ENCODE measurements at regions not wholly inside any gene's neighbourhood (a gene's known extent, or its start where the extent isn't known, plus 50 kb on each side); places are given as distances from the start of the nearest gene placed in this dataset.
A peak's percentile ranks its signal among the peaks of the same experiment; 100 is the strongest.

GRCh38 chr2:58358026-58358425 lies 116.9 kb upstream of the FANCL start:
- H3K9me3 ChIP-seq (ENCODE audit: control insufficient read depth in 2 of 2, insufficient read depth in 1 of 2, low read length in 1 of 2) = no peaks in the 10 kb centered on the region
- no peaks in the 10 kb centered on the region for H3K36me3 ChIP-seq (ENCODE audit: control insufficient read depth in 2 of 2, insufficient read depth in 2 of 2, low read length in 1 of 2)
- no peak overlapping the region for H3K27ac ChIP-seq (ENCODE audit: low read depth in 1 of 2, low read length in 1 of 2)
- peaks cover 2 to 4% of the 10 kb centered on the region in 2 donors for H3K4me1 ChIP-seq (ENCODE audit: control insufficient read depth in 2 of 2, insufficient read depth in 2 of 2, low read length in 2 of 2)
- no peak overlapping the region for H3K4me3 ChIP-seq (ENCODE audit: low read length in 2 of 2)
- no peak for DNase-seq (ENCODE audit: low read depth in 6 of 9, low spot score in 9 of 9)
- H3K27me3 ChIP-seq (ENCODE audit: control insufficient read depth in 2 of 2, insufficient read depth in 1 of 2, low read length in 1 of 2) = no peaks in the 10 kb centered on the region
- WGBS = 96% methylated on average over 1 of the region's 1 CpG

GRCh38 chr2:58357521-58357920 lies 116.4 kb upstream of the FANCL start:
- whole genome bisulfite sequencing = 91% methylated on average over 2 of the region's 2 CpGs
- Histone ChIP-seq H3K4me1 (ENCODE audit: control insufficient read depth in 2 of 2, insufficient read depth in 2 of 2, low read length in 2 of 2) (peaks cover 2 to 4% of the 10 kb centered on the region in 2 donors), H3K27ac (ENCODE audit: low read depth in 1 of 2, low read length in 1 of 2) (no peak overlapping the region), H3K36me3 (ENCODE audit: control insufficient read depth in 2 of 2, insufficient read depth in 2 of 2, low read length in 1 of 2) (no peaks in the 10 kb centered on the region), H3K4me3 (ENCODE audit: low read length in 2 of 2) (no peak overlapping the region), H3K27me3 (ENCODE audit: control insufficient read depth in 2 of 2, insufficient read depth in 1 of 2, low read length in 1 of 2) (no peaks in the 10 kb centered on the region), H3K9me3 (ENCODE audit: control insufficient read depth in 2 of 2, insufficient read depth in 1 of 2, low read length in 1 of 2) (no peaks in the 10 kb centered on the region)
- DNase-seq (ENCODE audit: low read depth in 6 of 9, low spot score in 9 of 9) = no peak

- no peak overlapping the region for H3K27ac ChIP-seq (ENCODE audit: low read depth in 1 of 2, low read length in 1 of 2)
- no peaks in the 10 kb centered on the region for H3K36me3 ChIP-seq (ENCODE audit: control insufficient read depth in 2 of 2, insufficient read depth in 2 of 2, low read length in 1 of 2)
- 63% methylated on average over 1 of the region's 1 CpG for WGBS
- no peaks in the 10 kb centered on the region for H3K27me3 ChIP-seq (ENCODE audit: control insufficient read depth in 2 of 2, insufficient read depth in 1 of 2, low read length in 1 of 2)
- no peaks in the 10 kb centered on the region for H3K9me3 ChIP-seq (ENCODE audit: control insufficient read depth in 2 of 2, insufficient read depth in 1 of 2, low read length in 1 of 2)
- no peak for DNase-seq (ENCODE audit: low read depth in 6 of 9, low spot score in 9 of 9)
- H3K4me1 ChIP-seq (ENCODE audit: control insufficient read depth in 2 of 2, insufficient read depth in 2 of 2, low read length in 2 of 2) = peaks cover 4 to 6% of the 10 kb centered on the region in 2 donors
- no peak overlapping the region for H3K4me3 ChIP-seq (ENCODE audit: low read length in 2 of 2)
These were observed 113.1 kb upstream of the FANCL start for GRCh38 chr2:58354230-58354629.

GRCh38 chr2:58350484-58350883 lies 109.4 kb upstream of the FANCL start:
- no peaks in the 10 kb centered on the region for H3K9me3 ChIP-seq (ENCODE audit: control insufficient read depth in 2 of 2, insufficient read depth in 1 of 2, low read length in 1 of 2)
- peak in 8 of 9 donors; percentile 8 to 74 (median 26) for DNase-seq (ENCODE audit: low read depth in 6 of 9, low spot score in 9 of 9)
- no peaks in the 10 kb centered on the region for H3K36me3 ChIP-seq (ENCODE audit: control insufficient read depth in 2 of 2, insufficient read depth in 2 of 2, low read length in 1 of 2)
- peaks cover 4 to 6% of the 10 kb centered on the region in 2 donors for H3K4me1 ChIP-seq (ENCODE audit: control insufficient read depth in 2 of 2, insufficient read depth in 2 of 2, low read length in 2 of 2)
- H3K27me3 ChIP-seq (ENCODE audit: control insufficient read depth in 2 of 2, insufficient read depth in 1 of 2, low read length in 1 of 2) = no peaks in the 10 kb centered on the region
- 12% methylated on average over 2 of the region's 2 CpGs for WGBS
- H3K4me3 ChIP-seq (ENCODE audit: low read length in 2 of 2) = no peak overlapping the region
- no peak overlapping the region for H3K27ac ChIP-seq (ENCODE audit: low read depth in 1 of 2, low read length in 1 of 2)

- H3K36me3 ChIP-seq (ENCODE audit: control insufficient read depth in 2 of 2, insufficient read depth in 2 of 2, low read length in 1 of 2) = no peaks in the 10 kb centered on the region
- H3K27ac ChIP-seq (ENCODE audit: low read depth in 1 of 2, low read length in 1 of 2) = no peak overlapping the region
- no peak overlapping the region for H3K4me3 ChIP-seq (ENCODE audit: low read length in 2 of 2)
- H3K4me1 ChIP-seq (ENCODE audit: control insufficient read depth in 2 of 2, insufficient read depth in 2 of 2, low read length in 2 of 2) = peaks cover 4 to 6% of the 10 kb centered on the region in 2 donors
- no peaks in the 10 kb centered on the region for H3K27me3 ChIP-seq (ENCODE audit: control insufficient read depth in 2 of 2, insufficient read depth in 1 of 2, low read length in 1 of 2)
- DNase-seq (ENCODE audit: low read depth in 6 of 9, low spot score in 9 of 9) = no peak
- WGBS = 86% methylated on average over 1 of the region's 1 CpG
- H3K9me3 ChIP-seq (ENCODE audit: control insufficient read depth in 2 of 2, insufficient read depth in 1 of 2, low read length in 1 of 2) = no peaks in the 10 kb centered on the region
These were observed 106.7 kb upstream of the FANCL start for GRCh38 chr2:58347810-58348209.

- Histone ChIP-seq H3K27ac (ENCODE audit: low read depth in 1 of 2, low read length in 1 of 2) (no peak overlapping the region), H3K9me3 (ENCODE audit: control insufficient read depth in 2 of 2, insufficient read depth in 1 of 2, low read length in 1 of 2) (peaks cover 0 to 5% of the 10 kb centered on the region in 2 donors), H3K4me1 (ENCODE audit: control insufficient read depth in 2 of 2, insufficient read depth in 2 of 2, low read length in 2 of 2) (no peaks in the 10 kb centered on the region), H3K4me3 (ENCODE audit: low read length in 2 of 2) (no peak overlapping the region), H3K36me3 (ENCODE audit: control insufficient read depth in 2 of 2, insufficient read depth in 2 of 2, low read length in 1 of 2) (no peaks in the 10 kb centered on the region), H3K27me3 (ENCODE audit: control insufficient read depth in 2 of 2, insufficient read depth in 1 of 2, low read length in 1 of 2) (no peaks in the 10 kb centered on the region)
- 96% methylated on average over 2 of the region's 2 CpGs for WGBS
- DNase-seq (ENCODE audit: low read depth in 6 of 9, low spot score in 9 of 9) = no peak
These were observed 99.9 kb upstream of the FANCL start for GRCh38 chr2:58341047-58341446.

- H3K9me3 ChIP-seq (ENCODE audit: control insufficient read depth in 2 of 2, insufficient read depth in 1 of 2, low read length in 1 of 2) = peaks cover 0 to 5% of the 10 kb centered on the region in 2 donors
- H3K4me1 ChIP-seq (ENCODE audit: control insufficient read depth in 2 of 2, insufficient read depth in 2 of 2, low read length in 2 of 2) = no peaks in the 10 kb centered on the region
- H3K27ac ChIP-seq (ENCODE audit: low read depth in 1 of 2, low read length in 1 of 2) = no peak overlapping the region
- no peaks in the 10 kb centered on the region for H3K27me3 ChIP-seq (ENCODE audit: control insufficient read depth in 2 of 2, insufficient read depth in 1 of 2, low read length in 1 of 2)
- no peak for DNase-seq (ENCODE audit: low read depth in 6 of 9, low spot score in 9 of 9)
- no peaks in the 10 kb centered on the region for H3K36me3 ChIP-seq (ENCODE audit: control insufficient read depth in 2 of 2, insufficient read depth in 2 of 2, low read length in 1 of 2)
- no peak overlapping the region for H3K4me3 ChIP-seq (ENCODE audit: low read length in 2 of 2)
These were observed 98.6 kb upstream of the FANCL start for GRCh38 chr2:58339548-58340243.

- H3K36me3 ChIP-seq (ENCODE audit: control insufficient read depth in 2 of 2, insufficient read depth in 2 of 2, low read length in 1 of 2) = no peaks in the 10 kb centered on the region
- H3K9me3 ChIP-seq (ENCODE audit: control insufficient read depth in 2 of 2, insufficient read depth in 1 of 2, low read length in 1 of 2) = peaks cover 0 to 3% of the 10 kb centered on the region in 2 donors
- H3K4me1 ChIP-seq (ENCODE audit: control insufficient read depth in 2 of 2, insufficient read depth in 2 of 2, low read length in 2 of 2) = no peaks in the 10 kb centered on the region
- no peaks in the 10 kb centered on the region for H3K27me3 ChIP-seq (ENCODE audit: control insufficient read depth in 2 of 2, insufficient read depth in 1 of 2, low read length in 1 of 2)
- H3K4me3 ChIP-seq (ENCODE audit: low read length in 2 of 2) = no peak overlapping the region
- H3K27ac ChIP-seq (ENCODE audit: low read depth in 1 of 2, low read length in 1 of 2) = no peak overlapping the region
- WGBS = 97% methylated on average over 4 of the region's 4 CpGs
- no peak for DNase-seq (ENCODE audit: low read depth in 6 of 9, low spot score in 9 of 9)
These were observed 95.3 kb upstream of the FANCL start for GRCh38 chr2:58336416-58336815.

- Histone ChIP-seq H3K27ac (ENCODE audit: low read depth in 1 of 2, low read length in 1 of 2) (no peak overlapping the region), H3K27me3 (ENCODE audit: control insufficient read depth in 2 of 2, insufficient read depth in 1 of 2, low read length in 1 of 2) (no peaks in the 10 kb centered on the region), H3K9me3 (ENCODE audit: control insufficient read depth in 2 of 2, insufficient read depth in 1 of 2, low read length in 1 of 2) (no peaks in the 10 kb centered on the region), H3K36me3 (ENCODE audit: control insufficient read depth in 2 of 2, insufficient read depth in 2 of 2, low read length in 1 of 2) (no peaks in the 10 kb centered on the region), H3K4me1 (ENCODE audit: control insufficient read depth in 2 of 2, insufficient read depth in 2 of 2, low read length in 2 of 2) (no peaks in the 10 kb centered on the region), H3K4me3 (ENCODE audit: low read length in 2 of 2) (no peak overlapping the region)
- peak in 1 of 9 donors; percentile 7 for DNase-seq (ENCODE audit: low read depth in 6 of 9, low spot score in 9 of 9)
- WGBS = 68% methylated on average over 5 of the region's 5 CpGs
These were observed 93.3 kb upstream of the FANCL start for GRCh38 chr2:58334414-58334813.
